ENCODE measurements at regions not wholly inside any gene's neighbourhood (a gene's known extent, or its start where the extent isn't known, plus 50 kb on each side); places are given as distances from the start of the nearest gene placed in this dataset.

DNA sequence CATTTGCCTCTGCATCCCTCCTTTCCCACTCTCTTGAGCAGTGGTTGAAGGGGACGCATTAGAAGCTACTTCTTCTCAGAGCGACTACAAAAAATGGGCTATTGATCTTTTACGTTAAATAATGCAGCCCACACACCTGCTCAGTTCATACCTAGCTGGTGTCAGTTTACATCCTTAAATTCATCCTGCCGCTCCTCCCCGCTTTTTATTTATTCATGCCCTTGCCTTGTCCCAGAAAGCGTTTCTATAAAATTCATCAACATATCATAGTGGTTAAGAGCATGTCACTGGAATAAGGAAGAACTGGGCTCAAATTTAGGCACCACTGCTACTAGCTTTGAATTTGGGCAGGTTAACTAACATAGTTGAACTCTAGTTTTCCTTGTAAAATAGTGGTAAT is 66.0 kb upstream of the TINAGL1 start:
- no peak for TF ChIP-seq EZH2 (IDR thresholded peaks at IDR 0.05; ENCODE audit: insufficient read depth, poor library complexity, severe bottlenecking)
- TF ChIP-seq EZH2phosphoT487 (IDR thresholded peaks at IDR 0.05; ENCODE audit: insufficient read depth, low read depth) = no peak
